ENCODE measurements at regions not wholly inside any gene's neighbourhood (a gene's known extent, or its start where the extent isn't known, plus 50 kb on each side); places are given as distances from the start of the nearest gene placed in this dataset.

GRCh38 chr5:4533457-4534105 lies 606.5 kb upstream of the ADAMTS16 start:
- peaks cover 2% of the 10 kb centered on the region for H3K9me3 ChIP-seq (replicated peaks; ENCODE audit: control insufficient read depth, insufficient read depth, low read length)
- H3K27me3 ChIP-seq (ENCODE audit: control insufficient read depth in 2 of 2, insufficient read depth in 2 of 2, low read length in 2 of 2): no peaks in the 10 kb centered on the region
- H3K9me1 ChIP-seq (replicated peaks; ENCODE audit: control insufficient read depth, extremely low read depth, insufficient read depth, low read length): no peaks in the 10 kb centered on the region
- TF ChIP-seq CTCF (IDR thresholded peaks at IDR 0.05; ENCODE audit: extremely low read depth in 1 of 2, insufficient read depth in 1 of 2, low read depth in 1 of 2, low read length in 2 of 2): no peak
- no peak overlapping the region for H3K27ac ChIP-seq (ENCODE audit: insufficient read depth, low read depth, low read length)
- no peak overlapping the region for H3K4me2 ChIP-seq (ENCODE audit: insufficient read depth, low read length)
- BruUV-seq (replicated peaks): no TSS peak
- dilution Hi-C loops (cut with MboI; ENCODE audit: extremely low pct_ligation_motif_present, low sequenced_read_pairs): no loop called here
- no peaks in the 10 kb centered on the region for H3K36me3 ChIP-seq (ENCODE audit: control insufficient read depth in 2 of 2, extremely low read depth in 1 of 2, insufficient read depth in 2 of 2, low read length in 2 of 2)
- no peak overlapping the region for H3K9ac ChIP-seq (replicated peaks; ENCODE audit: extremely low read depth, insufficient read depth, low read length)
- POLR2A ChIA-PET: no interaction called here
- no peak for FAIRE-seq
- intact Hi-C loops (cut with micrococcal nuclease): no loop called here
- H3K4me3 ChIP-seq (replicated peaks in 1 of 3; ENCODE audit: insufficient read depth in 1 of 3, low read depth in 1 of 3, low read length in 3 of 3): no peak overlapping the region
- H4K20me1 ChIP-seq (replicated peaks; ENCODE audit: control insufficient read depth, extremely low read depth, insufficient read depth, low read length): no peaks in the 10 kb centered on the region
- H3K4me1 ChIP-seq (ENCODE audit: control insufficient read depth, extremely low read depth, insufficient read depth, low read length): no peaks in the 10 kb centered on the region
- DNase-seq (ENCODE audit: low read depth, low spot score): no peak
- CTCF ChIA-PET: no interaction called here
- no peak overlapping the region for H2AFZ ChIP-seq (ENCODE audit: low read depth, low read length)
- H3K79me2 ChIP-seq (ENCODE audit: control insufficient read depth, insufficient read depth, low read length): no peaks in the 10 kb centered on the region

DNA sequence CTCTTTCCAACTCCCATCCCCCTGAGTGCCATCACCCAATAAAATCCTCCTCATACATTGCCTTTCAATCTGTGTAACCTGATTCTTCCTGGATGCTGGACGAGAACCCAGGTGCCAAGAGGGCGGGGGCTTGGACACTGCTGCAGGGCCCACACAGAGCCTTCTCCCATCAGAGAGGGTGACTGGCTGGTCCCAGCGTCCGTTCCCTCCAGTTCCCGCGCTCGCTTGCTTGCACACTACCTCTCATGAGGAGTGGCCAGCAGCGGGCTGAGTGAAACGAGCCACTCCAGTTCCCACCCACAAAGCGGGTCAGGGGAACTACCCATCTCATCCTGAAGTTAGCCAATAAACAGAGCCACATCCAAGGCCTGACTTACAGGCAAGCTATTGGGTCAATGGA lies 602.6 kb upstream of the ADAMTS16 start:
- no peak for DNase-seq (ENCODE audit: low read depth, low spot score)
- no peak overlapping the region for H3K27ac ChIP-seq (ENCODE audit: insufficient read depth, low read depth, low read length)
- H3K9me3 ChIP-seq (replicated peaks; ENCODE audit: control insufficient read depth, insufficient read depth, low read length): peaks cover 6% of the 10 kb centered on the region
- TF ChIP-seq MYC (IDR thresholded peaks at IDR 0.05; ENCODE audit: low read depth, low read length): no peak
- no peak for TF ChIP-seq MAX (IDR thresholded peaks at IDR 0.05; ENCODE audit: insufficient read depth, insufficient read length)
- TF ChIP-seq GATA2 (IDR thresholded peaks at IDR 0.05; ENCODE audit: insufficient read depth, insufficient read length, low read depth, low read length): no peak
- TF ChIP-seq JUN (IDR thresholded peaks at IDR 0.05; ENCODE audit: borderline replicate concordance, insufficient read depth, insufficient read length, low read depth): no peak
- TF ChIP-seq POLR2A (IDR thresholded peaks at IDR 0.05; ENCODE audit: low read depth, low read length): no peak
- TF ChIP-seq CTCF (IDR thresholded peaks at IDR 0.05; ENCODE audit: extremely low read depth in 1 of 2, insufficient read depth in 1 of 2, low read depth in 1 of 2, low read length in 2 of 2): no peak
- TF ChIP-seq EZH2 (IDR thresholded peaks at IDR 0.05; ENCODE audit: borderline replicate concordance, low read depth, low read length, severe bottlenecking): no peak
- TF ChIP-seq POLR2AphosphoS5 (IDR thresholded peaks at IDR 0.05; ENCODE audit: insufficient read depth, low read depth, low read length): no peak
- TF ChIP-seq FOS (IDR thresholded peaks at IDR 0.05; ENCODE audit: borderline replicate concordance, insufficient read depth, low read length): no peak
- H3K27me3 ChIP-seq (ENCODE audit: control insufficient read depth in 2 of 2, insufficient read depth in 2 of 2, low read length in 2 of 2): no peaks in the 10 kb centered on the region
- dilution Hi-C loops (cut with MboI; ENCODE audit: extremely low pct_ligation_motif_present, low sequenced_read_pairs) (no loop called here), intact Hi-C loops (cut with micrococcal nuclease) (no loop called here)
- H3K4me2 ChIP-seq (ENCODE audit: insufficient read depth, low read length): no peak overlapping the region
- POLR2A ChIA-PET: no interaction called here
- FAIRE-seq: no peak
- H3K36me3 ChIP-seq (ENCODE audit: control insufficient read depth in 2 of 2, extremely low read depth in 1 of 2, insufficient read depth in 2 of 2, low read length in 2 of 2): no peaks in the 10 kb centered on the region
- H3K79me2 ChIP-seq (ENCODE audit: control insufficient read depth, insufficient read depth, low read length): no peaks in the 10 kb centered on the region
- CTCF ChIA-PET: no interaction called here
- no peaks in the 10 kb centered on the region for H4K20me1 ChIP-seq (replicated peaks; ENCODE audit: control insufficient read depth, extremely low read depth, insufficient read depth, low read length)
- no peaks in the 10 kb centered on the region for H3K4me1 ChIP-seq (ENCODE audit: control insufficient read depth, extremely low read depth, insufficient read depth, low read length)
- H3K9me1 ChIP-seq (replicated peaks; ENCODE audit: control insufficient read depth, extremely low read depth, insufficient read depth, low read length): no peaks in the 10 kb centered on the region
- H2AFZ ChIP-seq (ENCODE audit: low read depth, low read length): no peak overlapping the region
- no TSS peak for BruUV-seq (replicated peaks)
- H3K4me3 ChIP-seq (replicated peaks in 1 of 3; ENCODE audit: insufficient read depth in 1 of 3, low read depth in 1 of 3, low read length in 3 of 3): no peak overlapping the region
- no peak overlapping the region for H3K9ac ChIP-seq (replicated peaks; ENCODE audit: extremely low read depth, insufficient read depth, low read length)
